H1 (cell line): ENCODE measurements at regions not wholly inside any gene's neighbourhood (a gene's known extent, or its start where the extent isn't known, plus 50 kb on each side); places are given as distances from the start of the nearest gene placed in this dataset.

Experiments used
- EZH2 ChIP-seq: fragments of 200-600 bp; sonication (generic); IDR thresholded peaks from 2 replicates; pipeline ENCODE4 v1.7.1; 2012; ENCODE audit warnings: low read depth, mild to moderate bottlenecking, moderate library complexity, low read length, inconsistent platforms; ENCODE audit not compliant: severe bottlenecking
- POLR2AphosphoS5 ChIP-seq: IDR thresholded peaks from 2 replicates; pipeline ENCODE4 v1.6.1; 2011; ENCODE audit warnings: low read depth, low read length
- RAD21 ChIP-seq, 2 experiments: IDR thresholded peaks in 1 of 2; conservative IDR thresholded peaks in 1 of 2; 2 replicates each; pipeline ENCODE4 v1.6.1; 2011; ENCODE audit warnings: low read depth in 2 of 2, low read length in 2 of 2, improper control_type of control experiment in 1 of 2, inconsistent platforms in 1 of 2, mild to moderate bottlenecking in 1 of 2, moderate library complexity in 1 of 2
- SAP30 ChIP-seq: fragments of 300-600 bp; sonication (generic); IDR thresholded peaks from 2 replicates; pipeline ENCODE4 v1.7.1; 2012; ENCODE audit warnings: low read length, moderate library complexity, mild to moderate bottlenecking, inconsistent platforms; ENCODE audit not compliant: insufficient read depth, insufficient replicate concordance
- TAF1 ChIP-seq: IDR thresholded peaks from 2 replicates; pipeline ENCODE4 v1.6.1; 2011; ENCODE audit warnings: mild to moderate bottlenecking, low read depth, low read length
- TCF12 ChIP-seq: IDR thresholded peaks from 2 replicates; pipeline ENCODE4 v1.6.1; 2011; ENCODE audit warnings: low read depth, mild to moderate bottlenecking, low read length
- ZNF274 ChIP-seq: IDR thresholded peaks from 2 replicates; pipeline ENCODE4 v1.7.0; 2012; ENCODE audit warnings: low read length, borderline replicate concordance; ENCODE audit errors: extremely low read depth
- TF ChIP-seq, protein P1 (sequence below), 3 experiments: IDR thresholded peaks; 1 replicate in 2 of 3; 2 replicates in 1 of 3; pipeline versions ENCODE4 v1.5.1 to v1.6.1; 2011; ENCODE audit warnings: low read length in 3 of 3, mild to moderate bottlenecking in 3 of 3, inconsistent platforms in 2 of 3, low read depth in 1 of 3, moderate library complexity in 1 of 3; ENCODE audit not compliant: insufficient read depth in 1 of 3; ENCODE audit errors: control extremely low read depth in 1 of 3

DNA sequence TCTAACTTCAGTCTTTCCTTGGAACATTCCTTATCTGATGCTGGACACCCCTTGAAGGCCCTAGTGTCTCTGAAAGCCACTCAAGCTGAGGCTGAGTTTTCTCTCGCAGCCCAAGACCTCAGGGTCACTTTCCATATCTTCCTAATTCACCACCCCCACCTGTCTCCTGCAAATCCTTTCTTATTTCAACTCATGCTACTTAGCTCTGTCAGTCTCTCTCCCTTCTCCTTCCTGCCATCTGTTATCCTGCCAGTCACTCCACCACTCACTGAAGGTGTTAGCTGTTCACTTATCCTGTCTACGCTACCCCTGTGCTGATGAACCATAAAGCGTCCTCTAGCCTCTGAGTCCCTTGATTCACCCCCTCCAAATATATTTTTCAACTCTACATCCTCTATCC lies 143.9 kb upstream of the SHISA6 start:
- TF ChIP-seq, protein P1, sequence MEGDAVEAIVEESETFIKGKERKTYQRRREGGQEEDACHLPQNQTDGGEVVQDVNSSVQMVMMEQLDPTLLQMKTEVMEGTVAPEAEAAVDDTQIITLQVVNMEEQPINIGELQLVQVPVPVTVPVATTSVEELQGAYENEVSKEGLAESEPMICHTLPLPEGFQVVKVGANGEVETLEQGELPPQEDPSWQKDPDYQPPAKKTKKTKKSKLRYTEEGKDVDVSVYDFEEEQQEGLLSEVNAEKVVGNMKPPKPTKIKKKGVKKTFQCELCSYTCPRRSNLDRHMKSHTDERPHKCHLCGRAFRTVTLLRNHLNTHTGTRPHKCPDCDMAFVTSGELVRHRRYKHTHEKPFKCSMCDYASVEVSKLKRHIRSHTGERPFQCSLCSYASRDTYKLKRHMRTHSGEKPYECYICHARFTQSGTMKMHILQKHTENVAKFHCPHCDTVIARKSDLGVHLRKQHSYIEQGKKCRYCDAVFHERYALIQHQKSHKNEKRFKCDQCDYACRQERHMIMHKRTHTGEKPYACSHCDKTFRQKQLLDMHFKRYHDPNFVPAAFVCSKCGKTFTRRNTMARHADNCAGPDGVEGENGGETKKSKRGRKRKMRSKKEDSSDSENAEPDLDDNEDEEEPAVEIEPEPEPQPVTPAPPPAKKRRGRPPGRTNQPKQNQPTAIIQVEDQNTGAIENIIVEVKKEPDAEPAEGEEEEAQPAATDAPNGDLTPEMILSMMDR (IDR thresholded peaks at IDR 0.05; ENCODE audit: control extremely low read depth in 1 of 3, insufficient read depth in 1 of 3, low read depth in 1 of 3, low read length in 3 of 3): no peak
- TF ChIP-seq POLR2AphosphoS5 (no peak), ZNF274 (no peak), EZH2 (no peak), SAP30 (no peak), TAF1 (no peak), TCF12 (no peak), RAD21 (IDR thresholded peaks at IDR 0.05 in 1 of 2, conservative IDR thresholded peaks at IDR 0.05 in 1 of 2; ENCODE audit: low read depth in 2 of 2, low read length in 2 of 2) (no peak)
